ENCODE measurements at regions not wholly inside any gene's neighbourhood (a gene's known extent, or its start where the extent isn't known, plus 50 kb on each side); places are given as distances from the start of the nearest gene placed in this dataset.

GRCh38 chr4:18445110-18445509 is 423.6 kb upstream of the LCORL start:
- TF ChIP-seq CTCF (conservative IDR thresholded peaks at IDR 0.05; ENCODE audit: low read length) (no peak), EZH2phosphoT487 (IDR thresholded peaks at IDR 0.05; ENCODE audit: borderline replicate concordance) (no peak)

Data from Loucy (cell line).